Lung (tissue), 11 donors: ENCODE measurements at regions not wholly inside any gene's neighbourhood (a gene's known extent, or its start where the extent isn't known, plus 50 kb on each side); places are given as distances from the start of the nearest gene placed in this dataset.
"Not testable (repeated sequence)": the region's sequence is repeated elsewhere in the genome, so short reads cannot be mapped to it uniquely, and the experiment has no call there.

Experiments
- ATAC-seq: fragments of 200-7000 bp; cut with Tn5 transposase; one replicate; pipeline ENCODE4 v1.9.1; 2020; ENCODE audit warnings: moderate number of reproducible peaks; ENCODE audit not compliant: insufficient read depth, low FRiP score
- DNase-seq, 3 donors: peaks; one replicate each; pipeline ENCODE4 v3.0.0-alpha.2; 2013 to 2017
- H3K27ac ChIP-seq, 2 donors: one replicate each; pipeline ENCODE4 v1.5.1; 2013; ENCODE audit warnings: mild to moderate bottlenecking in 2 of 2, moderate library complexity in 2 of 2, control low read depth in 1 of 2, inconsistent platforms in 1 of 2, low read depth in 1 of 2, low read length in 1 of 2
- H3K27me3 ChIP-seq, 3 donors: one replicate each; pipeline ENCODE4 v1.5.1; 2013; ENCODE audit warnings: low read length in 2 of 3; ENCODE audit not compliant: control insufficient read depth in 3 of 3, insufficient read depth in 3 of 3
- H3K36me3 ChIP-seq, 4 donors: one replicate each; pipeline ENCODE4 v1.5.1; 2013; ENCODE audit warnings: low read length in 4 of 4, mild to moderate bottlenecking in 1 of 4, moderate library complexity in 1 of 4; ENCODE audit not compliant: control insufficient read depth in 4 of 4, insufficient read depth in 4 of 4
- H3K4me1 ChIP-seq, 5 donors: one replicate each; pipeline ENCODE4 v1.5.1; 2013; ENCODE audit warnings: low read length in 5 of 5, mild to moderate bottlenecking in 2 of 5, moderate library complexity in 1 of 5; ENCODE audit not compliant: control insufficient read depth in 5 of 5, insufficient read depth in 5 of 5
- H3K4me3 ChIP-seq: one replicate; pipeline ENCODE4 v1.5.1; 2013; ENCODE audit warnings: mild to moderate bottlenecking, control low read depth, moderate library complexity
- H3K9ac ChIP-seq, 2 donors: one replicate each; pipeline ENCODE4 v1.5.1; 2013; ENCODE audit warnings: low read length in 2 of 2, control low read depth in 1 of 2; ENCODE audit not compliant: insufficient read depth in 1 of 2
- H3K9me3 ChIP-seq, 4 donors: one replicate each; pipeline ENCODE4 v1.5.1; 2013; ENCODE audit warnings: low read length in 3 of 4, mild to moderate bottlenecking in 1 of 4, moderate library complexity in 1 of 4; ENCODE audit not compliant: control insufficient read depth in 4 of 4, insufficient read depth in 3 of 4
- WGBS, 2 donors: extraction: QIAGEN DNeasy Blood & Tissue Kit; methylation state at CpG; one replicate each; pipeline ENCODE4 v1.1.7; 2013; 5-methylcytosine and 5-hydroxymethylcytosine counted together
- TF ChIP-seq, protein P1 (sequence below): IDR thresholded peaks from 2 replicates; pipeline ENCODE4 v1.5.1; 2012; ENCODE audit warnings: mild to moderate bottlenecking; ENCODE audit errors: control extremely low read depth, extremely low read depth
- donor health status: control.
- donor health status: control.
- donor health status: Bipolar disorder and iron deficiency.
- donor health status: healthy.
- donor health status: DM: yes; HTN: yes; CAD: no.

DNA sequence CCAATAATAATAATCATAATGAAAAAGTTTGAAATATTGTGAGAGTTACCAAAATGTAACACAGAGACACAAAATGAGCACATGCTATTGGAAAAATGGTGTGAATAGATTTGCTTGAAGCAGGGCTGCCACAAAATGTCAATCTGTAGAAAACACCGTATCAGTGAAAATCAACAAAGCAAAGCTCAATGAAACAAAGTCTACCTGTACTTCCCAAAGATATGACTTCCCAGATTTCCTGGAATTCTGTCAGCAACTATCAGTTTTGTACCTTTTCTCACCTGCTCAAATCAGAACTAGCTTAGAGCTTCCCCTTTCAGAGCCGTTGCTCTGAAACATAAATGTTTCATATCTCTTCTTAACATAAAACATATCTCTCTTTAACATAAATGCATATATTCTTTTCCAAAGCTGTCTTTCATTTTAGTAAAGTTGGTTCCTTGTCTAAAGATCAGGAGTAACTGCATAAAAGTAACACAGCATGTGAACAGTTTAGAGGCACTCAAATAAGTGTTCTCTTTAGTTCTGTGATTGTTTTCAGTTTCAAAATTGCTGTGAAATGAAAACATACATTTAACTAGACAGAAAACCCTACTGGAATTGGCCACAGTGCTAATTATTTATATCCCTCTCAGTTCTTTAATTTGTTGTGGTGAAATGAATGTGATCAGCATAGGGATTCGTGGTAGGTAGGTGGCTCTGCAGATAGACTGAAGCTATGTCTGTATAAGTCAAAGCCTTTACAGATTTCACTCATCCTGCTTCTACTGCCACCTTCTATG is 262.5 kb downstream of the KCNJ3 start:
- no peak overlapping the region for H3K27ac ChIP-seq
- WGBS, 2 donors = 79 to 83% methylated on average over 3 of the region's 3 CpGs
- DNase-seq = no peak
- TF ChIP-seq, protein P1, sequence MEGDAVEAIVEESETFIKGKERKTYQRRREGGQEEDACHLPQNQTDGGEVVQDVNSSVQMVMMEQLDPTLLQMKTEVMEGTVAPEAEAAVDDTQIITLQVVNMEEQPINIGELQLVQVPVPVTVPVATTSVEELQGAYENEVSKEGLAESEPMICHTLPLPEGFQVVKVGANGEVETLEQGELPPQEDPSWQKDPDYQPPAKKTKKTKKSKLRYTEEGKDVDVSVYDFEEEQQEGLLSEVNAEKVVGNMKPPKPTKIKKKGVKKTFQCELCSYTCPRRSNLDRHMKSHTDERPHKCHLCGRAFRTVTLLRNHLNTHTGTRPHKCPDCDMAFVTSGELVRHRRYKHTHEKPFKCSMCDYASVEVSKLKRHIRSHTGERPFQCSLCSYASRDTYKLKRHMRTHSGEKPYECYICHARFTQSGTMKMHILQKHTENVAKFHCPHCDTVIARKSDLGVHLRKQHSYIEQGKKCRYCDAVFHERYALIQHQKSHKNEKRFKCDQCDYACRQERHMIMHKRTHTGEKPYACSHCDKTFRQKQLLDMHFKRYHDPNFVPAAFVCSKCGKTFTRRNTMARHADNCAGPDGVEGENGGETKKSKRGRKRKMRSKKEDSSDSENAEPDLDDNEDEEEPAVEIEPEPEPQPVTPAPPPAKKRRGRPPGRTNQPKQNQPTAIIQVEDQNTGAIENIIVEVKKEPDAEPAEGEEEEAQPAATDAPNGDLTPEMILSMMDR = no peak
- H3K4me3 ChIP-seq = no peak overlapping the region
- H3K9me3 ChIP-seq = no peaks in the 10 kb centered on the region
- H3K4me1 ChIP-seq = no peaks in the 10 kb centered on the region
- no peak overlapping the region for H3K9ac ChIP-seq
- no peaks in the 10 kb centered on the region for H3K36me3 ChIP-seq
- no peak for ATAC-seq
- no peaks in the 10 kb centered on the region for H3K27me3 ChIP-seq

DNA sequence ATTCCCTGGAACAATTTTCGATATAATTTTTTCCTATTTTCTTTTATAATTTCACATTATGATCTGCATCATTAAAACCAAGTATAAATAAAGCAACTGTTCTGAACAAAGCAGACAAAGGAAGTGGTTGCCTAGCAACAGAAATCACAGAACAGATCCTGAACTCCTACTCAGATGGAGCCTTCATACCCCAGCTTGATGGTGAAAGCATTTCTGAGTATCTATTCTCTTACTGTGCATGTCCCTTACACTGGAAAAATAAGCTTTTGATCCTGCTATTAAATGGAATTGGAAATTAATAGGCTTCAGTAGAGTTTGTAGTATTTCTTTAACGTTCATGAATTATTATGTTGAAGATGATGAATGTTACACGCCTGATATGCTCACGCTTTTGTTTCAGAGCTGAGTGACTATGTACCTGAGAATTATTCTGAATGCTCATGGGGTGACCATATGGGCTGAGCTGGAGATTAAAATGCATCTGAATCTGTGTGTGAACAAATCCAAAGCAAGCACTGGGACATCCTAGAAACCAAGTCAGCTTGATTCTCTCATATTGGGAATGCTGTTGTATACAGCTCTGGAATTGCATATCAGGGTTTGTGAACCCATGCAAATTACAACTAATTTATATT is 254.0 kb downstream of the KCNJ3 start:
- Histone ChIP-seq H3K27ac (no peak overlapping the region), H3K4me3 (no peak overlapping the region), H3K9ac (no peak overlapping the region), H3K36me3 (no peaks in the 10 kb centered on the region), H3K9me3 (no peaks in the 10 kb centered on the region), H3K4me1 (no peaks in the 10 kb centered on the region), H3K27me3 (no peaks in the 10 kb centered on the region)
- peak in 2 of 3 donors; percentile 3 to 29 for DNase-seq
- TF ChIP-seq, protein P1 = no peak
- no peak for ATAC-seq
- WGBS, 2 donors = 59 to 62% methylated on average over 4 of the region's 4 CpGs

DNA sequence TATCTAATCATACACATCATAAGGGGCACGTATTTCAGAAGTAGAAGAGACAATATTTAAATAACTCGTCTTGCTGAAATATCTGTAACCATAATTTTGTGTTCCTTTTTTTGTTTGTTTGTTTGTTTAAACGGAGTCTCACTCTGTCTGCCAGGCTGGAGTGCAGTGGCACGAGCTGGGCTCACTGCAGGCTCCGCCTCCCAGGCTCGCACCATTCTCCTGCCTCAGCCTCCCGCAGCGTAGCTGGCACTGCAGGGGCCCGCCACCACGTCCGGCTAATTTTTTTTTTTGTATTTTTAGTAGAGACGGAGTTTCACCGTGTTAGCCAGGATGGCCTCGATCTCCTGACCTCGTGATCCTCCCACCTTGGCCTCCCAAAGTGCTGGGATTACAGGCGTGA is 248.9 kb downstream of the KCNJ3 start:
- H3K9me3 ChIP-seq, DNase-seq, H3K4me3 ChIP-seq, H3K36me3 ChIP-seq, H3K27me3 ChIP-seq, H3K27ac ChIP-seq, H3K4me1 ChIP-seq, H3K9ac ChIP-seq, ATAC-seq: not testable (repeated sequence)
- WGBS, 2 donors = 92% methylated on average over 16 of the region's 16 CpGs

DNA sequence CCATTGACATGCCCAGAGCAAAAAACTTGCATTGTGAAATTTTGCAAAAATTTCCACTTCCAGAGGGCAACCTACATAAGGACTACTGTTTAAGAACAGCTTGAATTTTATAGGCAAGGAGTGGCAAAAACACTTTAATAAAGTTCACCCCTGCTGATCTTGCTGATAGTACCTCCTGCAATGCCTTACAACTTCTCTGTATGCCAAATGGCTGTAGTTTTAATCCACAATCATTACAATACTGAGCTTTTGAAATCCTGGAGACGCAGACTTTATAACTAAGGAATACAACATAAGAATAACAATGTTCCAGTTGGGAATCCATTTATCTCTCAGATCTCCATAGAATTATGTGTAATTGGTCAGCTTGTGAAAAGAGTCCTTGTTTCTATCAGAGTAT is 247.5 kb downstream of the KCNJ3 start:
- TF ChIP-seq, protein P1 = no peak
- H3K4me1 ChIP-seq = no peaks in the 10 kb centered on the region
- H3K27me3 ChIP-seq = no peaks in the 10 kb centered on the region
- no peak for ATAC-seq
- WGBS, 2 donors = 90 to 94% methylated on average over 1 of the region's 1 CpG
- DNase-seq = no peak
- no peak overlapping the region for H3K4me3 ChIP-seq
- H3K9ac ChIP-seq = no peak overlapping the region
- H3K27ac ChIP-seq = no peak overlapping the region
- no peaks in the 10 kb centered on the region for H3K9me3 ChIP-seq
- no peaks in the 10 kb centered on the region for H3K36me3 ChIP-seq
